ENCODE measurements at regions not wholly inside any gene's neighbourhood (a gene's known extent, or its start where the extent isn't known, plus 50 kb on each side); places are given as distances from the start of the nearest gene placed in this dataset.

DNA sequence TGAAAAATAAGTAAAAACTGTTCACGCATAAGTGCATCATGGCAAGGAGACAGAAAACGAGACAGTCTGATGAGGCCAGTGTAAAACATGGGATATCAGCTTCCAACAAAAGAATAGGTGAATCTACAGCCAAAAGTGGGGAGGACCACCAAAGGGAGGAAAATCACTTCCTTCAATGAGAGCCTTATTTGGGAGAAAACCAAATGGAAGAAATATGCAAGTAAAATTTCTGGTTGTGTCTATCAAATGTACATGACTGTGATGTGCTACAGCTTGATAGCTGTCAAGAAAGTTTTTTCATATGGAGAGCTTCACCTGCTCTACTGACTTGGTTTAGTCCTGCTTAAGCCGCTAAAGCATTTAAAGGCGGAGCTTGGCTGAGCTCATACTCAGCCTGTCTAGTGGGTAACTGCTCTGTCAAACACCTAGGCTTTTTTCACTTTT, 66.2 kb downstream of the MAGEA1 start:
- no peak overlapping the region for H3K4me2 ChIP-seq (ENCODE audit: insufficient read depth, low read length)
- no peaks in the 10 kb centered on the region for H4K20me1 ChIP-seq (ENCODE audit: insufficient read depth, low read length)
- no peaks in the 10 kb centered on the region for H3K36me3 ChIP-seq (ENCODE audit: insufficient read depth, low read length)
- ATAC-seq (ENCODE audit: insufficient read depth, low read depth) (no peak), DNase-seq (no peak)
- no peaks in the 10 kb centered on the region for H3K4me1 ChIP-seq (ENCODE audit: insufficient read depth, low read length)
- no peak overlapping the region for H2AFZ ChIP-seq (ENCODE audit: low read depth, low read length)
- no peak overlapping the region for H3K9ac ChIP-seq (ENCODE audit: low read depth, low read length)
- no peak overlapping the region for H3K27ac ChIP-seq (ENCODE audit: low read length)
- no peak overlapping the region for H3K4me3 ChIP-seq (ENCODE audit: low read depth in 1 of 2, low read length in 2 of 2)
- peaks cover 26% of the 10 kb centered on the region for H3K27me3 ChIP-seq (ENCODE audit: insufficient read depth, low read length, poor library complexity)
- TF ChIP-seq, protein P1, sequence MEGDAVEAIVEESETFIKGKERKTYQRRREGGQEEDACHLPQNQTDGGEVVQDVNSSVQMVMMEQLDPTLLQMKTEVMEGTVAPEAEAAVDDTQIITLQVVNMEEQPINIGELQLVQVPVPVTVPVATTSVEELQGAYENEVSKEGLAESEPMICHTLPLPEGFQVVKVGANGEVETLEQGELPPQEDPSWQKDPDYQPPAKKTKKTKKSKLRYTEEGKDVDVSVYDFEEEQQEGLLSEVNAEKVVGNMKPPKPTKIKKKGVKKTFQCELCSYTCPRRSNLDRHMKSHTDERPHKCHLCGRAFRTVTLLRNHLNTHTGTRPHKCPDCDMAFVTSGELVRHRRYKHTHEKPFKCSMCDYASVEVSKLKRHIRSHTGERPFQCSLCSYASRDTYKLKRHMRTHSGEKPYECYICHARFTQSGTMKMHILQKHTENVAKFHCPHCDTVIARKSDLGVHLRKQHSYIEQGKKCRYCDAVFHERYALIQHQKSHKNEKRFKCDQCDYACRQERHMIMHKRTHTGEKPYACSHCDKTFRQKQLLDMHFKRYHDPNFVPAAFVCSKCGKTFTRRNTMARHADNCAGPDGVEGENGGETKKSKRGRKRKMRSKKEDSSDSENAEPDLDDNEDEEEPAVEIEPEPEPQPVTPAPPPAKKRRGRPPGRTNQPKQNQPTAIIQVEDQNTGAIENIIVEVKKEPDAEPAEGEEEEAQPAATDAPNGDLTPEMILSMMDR (IDR thresholded peaks at IDR 0.05; ENCODE audit: borderline replicate concordance, extremely low read depth, low read length, poor library complexity, severe bottlenecking) = no peak
- TF ChIP-seq EZH2 (IDR thresholded peaks at IDR 0.05; ENCODE audit: borderline replicate concordance, low read depth, low read length, severe bottlenecking) = no peak
- no peaks in the 10 kb centered on the region for H3K79me2 ChIP-seq (ENCODE audit: insufficient read depth, low read length)
- H3K9me3 ChIP-seq (ENCODE audit: insufficient read depth, low read length, severe bottlenecking) = no peaks in the 10 kb centered on the region

- ATAC-seq (ENCODE audit: insufficient read depth, low read depth) (no peak), DNase-seq (no peak)
- Histone ChIP-seq H4K20me1 (ENCODE audit: insufficient read depth, low read length) (no peaks in the 10 kb centered on the region), H3K36me3 (ENCODE audit: insufficient read depth, low read length) (no peaks in the 10 kb centered on the region), H3K79me2 (ENCODE audit: insufficient read depth, low read length) (no peaks in the 10 kb centered on the region), H3K27me3 (ENCODE audit: insufficient read depth, low read length, poor library complexity) (peaks cover 26% of the 10 kb centered on the region), H3K9me3 (ENCODE audit: insufficient read depth, low read length, severe bottlenecking) (no peaks in the 10 kb centered on the region), H2AFZ (ENCODE audit: low read depth, low read length) (no peak overlapping the region), H3K9ac (ENCODE audit: low read depth, low read length) (no peak overlapping the region), H3K4me2 (ENCODE audit: insufficient read depth, low read length) (no peak overlapping the region), H3K27ac (ENCODE audit: low read length) (no peak overlapping the region), H3K4me1 (ENCODE audit: insufficient read depth, low read length) (no peaks in the 10 kb centered on the region), H3K4me3 (ENCODE audit: low read depth in 1 of 2, low read length in 2 of 2) (no peak overlapping the region)
- TF ChIP-seq, protein P1 (IDR thresholded peaks at IDR 0.05; ENCODE audit: borderline replicate concordance, extremely low read depth, low read length, poor library complexity, severe bottlenecking) = no peak
- TF ChIP-seq EZH2 (IDR thresholded peaks at IDR 0.05; ENCODE audit: borderline replicate concordance, low read depth, low read length, severe bottlenecking) = peak; percentile 19
Observed at GRCh38 chrX:153244767-153245166, 65.7 kb downstream of the MAGEA1 start.

- Histone ChIP-seq H3K4me2 (ENCODE audit: insufficient read depth, low read length) (no peak overlapping the region), H3K36me3 (ENCODE audit: insufficient read depth, low read length) (no peaks in the 10 kb centered on the region), H3K4me3 (ENCODE audit: low read depth in 1 of 2, low read length in 2 of 2) (no peak overlapping the region), H3K27ac (ENCODE audit: low read length) (no peak overlapping the region), H2AFZ (ENCODE audit: low read depth, low read length) (no peak overlapping the region), H3K9ac (ENCODE audit: low read depth, low read length) (no peak overlapping the region), H3K4me1 (ENCODE audit: insufficient read depth, low read length) (no peaks in the 10 kb centered on the region), H3K79me2 (ENCODE audit: insufficient read depth, low read length) (no peaks in the 10 kb centered on the region), H3K9me3 (ENCODE audit: insufficient read depth, low read length, severe bottlenecking) (no peaks in the 10 kb centered on the region), H4K20me1 (ENCODE audit: insufficient read depth, low read length) (no peaks in the 10 kb centered on the region), H3K27me3 (ENCODE audit: insufficient read depth, low read length, poor library complexity) (peaks cover 3% of the 10 kb centered on the region)
- ATAC-seq (ENCODE audit: insufficient read depth, low read depth) (no peak), DNase-seq (no peak)
- TF ChIP-seq, protein P1 (IDR thresholded peaks at IDR 0.05; ENCODE audit: borderline replicate concordance, extremely low read depth, low read length, poor library complexity, severe bottlenecking) = no peak
- TF ChIP-seq EZH2 (IDR thresholded peaks at IDR 0.05; ENCODE audit: borderline replicate concordance, low read depth, low read length, severe bottlenecking) = no peak
Observed at GRCh38 chrX:153238361-153238760, 59.3 kb downstream of the MAGEA1 start.

All from DND-41 (cell line).